ENCODE measurements at regions not wholly inside any gene's neighbourhood (a gene's known extent, or its start where the extent isn't known, plus 50 kb on each side); places are given as distances from the start of the nearest gene placed in this dataset.
A peak's percentile ranks its signal among the peaks of the same experiment; 100 is the strongest.

DNA sequence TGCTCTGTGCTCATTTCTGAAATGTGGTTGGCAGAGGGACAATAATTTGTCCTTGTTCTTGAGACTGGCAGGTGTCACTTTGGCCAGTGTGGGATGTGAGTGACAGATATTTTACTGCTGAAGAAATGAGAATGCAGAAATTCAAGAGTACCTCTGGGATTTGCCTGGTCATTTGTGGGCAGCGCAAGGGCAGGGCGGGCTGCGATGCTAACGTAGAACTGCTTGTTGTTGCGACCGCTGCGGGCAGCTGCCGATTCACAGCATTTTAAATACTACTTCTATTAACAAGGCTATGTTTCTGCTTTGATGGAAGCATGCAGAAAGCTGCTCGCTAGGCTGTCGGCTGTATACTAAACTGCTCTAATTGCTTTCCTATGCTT is 268.6 kb downstream of the FIGN start:
- Histone ChIP-seq H3K27me3 (ENCODE audit: insufficient read depth, low read depth, severe bottlenecking) (no peaks in the 10 kb centered on the region), H3K4me3 (ENCODE audit: low read depth, low read length) (no peak overlapping the region), H3K36me3 (no peaks in the 10 kb centered on the region), H3K27ac (no peak overlapping the region), H3K9me3 (ENCODE audit: severe bottlenecking) (no peaks in the 10 kb centered on the region)
- no peak for DNase-seq
- TF ChIP-seq, protein P1, sequence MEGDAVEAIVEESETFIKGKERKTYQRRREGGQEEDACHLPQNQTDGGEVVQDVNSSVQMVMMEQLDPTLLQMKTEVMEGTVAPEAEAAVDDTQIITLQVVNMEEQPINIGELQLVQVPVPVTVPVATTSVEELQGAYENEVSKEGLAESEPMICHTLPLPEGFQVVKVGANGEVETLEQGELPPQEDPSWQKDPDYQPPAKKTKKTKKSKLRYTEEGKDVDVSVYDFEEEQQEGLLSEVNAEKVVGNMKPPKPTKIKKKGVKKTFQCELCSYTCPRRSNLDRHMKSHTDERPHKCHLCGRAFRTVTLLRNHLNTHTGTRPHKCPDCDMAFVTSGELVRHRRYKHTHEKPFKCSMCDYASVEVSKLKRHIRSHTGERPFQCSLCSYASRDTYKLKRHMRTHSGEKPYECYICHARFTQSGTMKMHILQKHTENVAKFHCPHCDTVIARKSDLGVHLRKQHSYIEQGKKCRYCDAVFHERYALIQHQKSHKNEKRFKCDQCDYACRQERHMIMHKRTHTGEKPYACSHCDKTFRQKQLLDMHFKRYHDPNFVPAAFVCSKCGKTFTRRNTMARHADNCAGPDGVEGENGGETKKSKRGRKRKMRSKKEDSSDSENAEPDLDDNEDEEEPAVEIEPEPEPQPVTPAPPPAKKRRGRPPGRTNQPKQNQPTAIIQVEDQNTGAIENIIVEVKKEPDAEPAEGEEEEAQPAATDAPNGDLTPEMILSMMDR (IDR thresholded peaks at IDR 0.05; ENCODE audit: low read depth, low read length), result no peak

DNA sequence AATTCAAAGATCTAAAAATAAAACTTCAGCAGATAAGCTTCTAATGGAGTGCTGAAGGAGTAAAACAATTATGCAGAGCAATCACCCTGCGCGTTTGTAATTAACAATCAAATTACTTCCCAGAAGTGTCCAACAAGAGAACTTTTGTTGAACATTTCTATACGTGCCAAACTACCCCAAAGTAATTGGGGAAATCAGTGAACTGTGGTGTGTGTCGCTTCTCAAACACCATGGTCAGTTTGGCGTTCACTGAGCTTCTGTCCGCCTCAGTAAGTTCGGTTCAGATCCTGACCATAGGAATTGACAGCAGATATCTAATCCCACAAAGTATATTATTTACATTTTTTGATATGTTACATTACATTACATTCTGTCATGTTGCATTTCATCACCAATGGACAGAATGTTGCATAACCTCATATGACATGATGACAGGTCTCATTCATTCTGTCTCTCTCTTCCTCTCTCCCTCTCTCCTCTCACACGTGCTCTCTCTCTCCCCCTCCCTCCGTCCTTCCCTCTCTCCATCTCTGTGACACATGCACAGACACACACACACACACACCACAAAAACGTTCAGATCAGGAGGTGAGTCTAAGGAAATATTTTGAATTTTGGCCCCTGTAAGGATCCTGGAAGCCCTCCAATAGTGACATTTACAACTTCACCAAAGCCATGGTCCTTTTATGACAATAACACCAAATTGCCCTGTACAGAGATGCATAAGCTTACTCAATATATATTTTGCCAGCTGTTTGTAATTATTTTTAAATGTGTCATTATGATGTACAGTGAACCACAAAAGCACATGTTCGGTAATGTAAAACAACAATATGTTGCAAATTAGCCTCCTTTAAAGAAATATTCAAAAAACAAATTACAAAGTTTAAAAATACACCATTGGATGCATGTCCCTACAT is 269.2 kb downstream of the FIGN start:
- no peak for DNase-seq

DNA sequence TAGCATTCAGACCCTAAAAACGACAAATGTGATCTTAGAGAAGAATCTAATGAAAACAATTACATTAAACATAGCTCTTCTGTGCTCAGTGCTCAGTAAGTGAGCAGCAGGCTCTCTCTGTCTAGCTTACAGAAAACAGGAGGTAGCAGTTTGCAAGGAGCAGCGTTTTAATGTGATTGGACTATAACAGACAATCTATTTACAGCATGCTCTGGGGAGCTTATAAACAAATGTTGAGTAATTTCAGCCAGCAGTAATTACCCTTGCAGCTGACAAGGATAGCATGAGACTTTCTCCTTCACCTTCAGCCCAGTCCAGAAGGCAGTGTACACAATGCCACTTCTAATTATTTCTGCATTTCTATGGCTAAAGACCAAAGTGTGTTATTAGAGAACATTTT is 270.4 kb downstream of the FIGN start:
- DNase-seq, result no peak
- TF ChIP-seq, protein P1 (IDR thresholded peaks at IDR 0.05; ENCODE audit: low read depth, low read length), result no peak
- Histone ChIP-seq H3K27ac (no peak overlapping the region), H3K27me3 (ENCODE audit: insufficient read depth, low read depth, severe bottlenecking) (no peaks in the 10 kb centered on the region), H3K9me3 (ENCODE audit: severe bottlenecking) (no peaks in the 10 kb centered on the region), H3K4me3 (ENCODE audit: low read depth, low read length) (peak overlapping the region; percentile 12; the same call in 1 of the 2 replicates), H3K36me3 (no peaks in the 10 kb centered on the region)

More for the DNA sequence above, 269.2 kb downstream of the FIGN start:
- Histone ChIP-seq H3K27me3 (ENCODE audit: insufficient read depth, low read depth, severe bottlenecking) (no peaks in the 10 kb centered on the region), H3K27ac (no peak overlapping the region), H3K4me3 (ENCODE audit: low read depth, low read length) (no peak overlapping the region), H3K36me3 (no peaks in the 10 kb centered on the region), H3K9me3 (ENCODE audit: severe bottlenecking) (no peaks in the 10 kb centered on the region)
- TF ChIP-seq, protein P1 (IDR thresholded peaks at IDR 0.05; ENCODE audit: low read depth, low read length), result no peak

DNA sequence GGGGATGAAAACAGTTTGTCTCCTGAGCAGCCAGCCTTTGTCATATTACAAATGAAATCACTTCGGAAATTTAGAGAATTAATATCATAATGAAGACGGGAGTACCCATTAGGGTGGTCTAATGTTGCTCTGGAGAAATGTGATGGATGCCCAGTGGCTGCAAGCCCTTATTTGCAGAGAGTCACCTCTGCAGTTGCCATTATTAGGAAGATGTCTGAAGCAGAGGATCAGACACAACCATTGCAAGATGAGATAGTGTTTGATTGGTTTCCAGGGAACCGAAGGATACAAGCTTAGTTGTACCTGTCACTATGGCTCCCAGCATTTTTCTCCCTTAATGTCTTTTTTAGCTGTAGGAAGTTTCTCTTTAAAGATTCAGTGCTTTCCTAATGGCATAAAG is 272.4 kb downstream of the FIGN start:
- TF ChIP-seq, protein P1 (IDR thresholded peaks at IDR 0.05; ENCODE audit: low read depth, low read length), result no peak
- Histone ChIP-seq H3K27me3 (ENCODE audit: insufficient read depth, low read depth, severe bottlenecking) (no peaks in the 10 kb centered on the region), H3K9me3 (ENCODE audit: severe bottlenecking) (no peaks in the 10 kb centered on the region), H3K36me3 (no peaks in the 10 kb centered on the region), H3K27ac (no peak overlapping the region), H3K4me3 (ENCODE audit: low read depth, low read length) (no peak overlapping the region)
- DNase-seq, result no peak

DNA sequence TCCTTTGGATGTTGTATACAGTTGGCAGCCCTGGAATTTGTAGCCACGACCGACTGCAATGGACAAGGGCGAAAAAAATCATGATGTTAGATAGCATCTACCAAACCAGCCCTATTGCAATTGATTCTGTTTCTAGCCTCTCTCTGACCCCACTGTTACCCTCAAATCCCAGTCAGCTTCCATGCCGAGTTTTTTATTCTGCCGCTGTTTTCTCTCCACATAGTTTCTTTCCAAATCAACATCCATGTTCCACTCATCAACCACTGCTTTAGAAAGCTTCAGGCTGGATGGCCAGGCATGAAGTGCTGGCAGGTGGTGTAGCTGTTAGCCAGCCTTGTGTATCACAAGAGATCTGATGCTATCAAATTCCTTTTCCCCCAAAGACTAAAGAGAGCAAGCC is 272.8 kb downstream of the FIGN start:
- TF ChIP-seq, protein P1 (IDR thresholded peaks at IDR 0.05; ENCODE audit: low read depth, low read length), result no peak
- Histone ChIP-seq H3K27ac (no peak overlapping the region), H3K36me3 (no peaks in the 10 kb centered on the region), H3K9me3 (ENCODE audit: severe bottlenecking) (no peaks in the 10 kb centered on the region), H3K27me3 (ENCODE audit: insufficient read depth, low read depth, severe bottlenecking) (no peaks in the 10 kb centered on the region), H3K4me3 (ENCODE audit: low read depth, low read length) (no peak overlapping the region)
- no peak for DNase-seq
